ENCODE measurements at regions not wholly inside any gene's neighbourhood (a gene's known extent, or its start where the extent isn't known, plus 50 kb on each side); places are given as distances from the start of the nearest gene placed in this dataset.

DNA sequence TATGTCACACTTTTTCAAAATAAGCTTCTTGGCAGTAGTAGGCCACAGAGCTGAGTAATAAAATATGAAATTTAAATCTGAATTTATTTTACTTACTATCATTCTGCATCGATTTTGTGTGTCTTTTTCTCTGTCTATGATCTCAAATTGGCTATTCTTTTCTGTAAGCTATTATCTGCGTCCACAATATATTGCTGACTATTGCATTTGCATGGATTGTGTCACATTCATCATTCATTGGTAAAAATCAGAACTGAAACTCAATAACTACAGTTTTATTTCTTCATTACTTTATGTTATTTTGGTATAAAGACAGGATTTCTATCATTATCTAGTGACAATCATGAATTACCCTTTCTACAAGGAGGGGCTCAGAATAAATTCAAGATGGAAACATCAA is 154.8 kb upstream of the AGR3 start:
- Histone ChIP-seq H3K36me3 (ENCODE audit: control insufficient read depth, insufficient read depth, low read length) (no peaks in the 10 kb centered on the region), H3K27me3 (ENCODE audit: control insufficient read depth, insufficient read depth, low read length) (no peaks in the 10 kb centered on the region), H3K4me3 (ENCODE audit: low read depth, low read length) (no peak overlapping the region)
- CTCF ChIA-PET: no interaction called here
- no peak for TF ChIP-seq CTCF (IDR thresholded peaks at IDR 0.05; ENCODE audit: insufficient read depth, low read depth, low read length)
- POLR2A ChIA-PET: no interaction called here
- DNase-seq (ENCODE audit: low read depth): no peak

- Histone ChIP-seq H3K27me3 (ENCODE audit: control insufficient read depth, insufficient read depth, low read length) (no peaks in the 10 kb centered on the region), H3K4me3 (ENCODE audit: low read depth, low read length) (no peak overlapping the region), H3K36me3 (ENCODE audit: control insufficient read depth, insufficient read depth, low read length) (no peaks in the 10 kb centered on the region)
- ChIA-PET POLR2A (no interaction called here), CTCF (no interaction called here)
- no peak for DNase-seq (ENCODE audit: low read depth)
- TF ChIP-seq CTCF (IDR thresholded peaks at IDR 0.05; ENCODE audit: insufficient read depth, low read depth, low read length): no peak
Measured at GRCh38 chr7:17037356-17037755, 155.6 kb upstream of the AGR3 start.

- no peak overlapping the region for H3K4me3 ChIP-seq (ENCODE audit: low read depth, low read length)
- POLR2A ChIA-PET: no interaction called here
- no peaks in the 10 kb centered on the region for H3K27me3 ChIP-seq (ENCODE audit: control insufficient read depth, insufficient read depth, low read length)
- DNase-seq (ENCODE audit: low read depth): no peak
- no peaks in the 10 kb centered on the region for H3K36me3 ChIP-seq (ENCODE audit: control insufficient read depth, insufficient read depth, low read length)
- CTCF ChIA-PET: interaction anchor here (0.8 kb wide), 1 partner anchor 9 kb away, joined by 3 read pairs; no protein-coding TSS in a partner anchor
- no peak for TF ChIP-seq CTCF (IDR thresholded peaks at IDR 0.05; ENCODE audit: insufficient read depth, low read depth, low read length)
Measured at GRCh38 chr7:17038160-17038782, 156.5 kb upstream of the AGR3 start.

- no peak overlapping the region for H3K4me3 ChIP-seq (ENCODE audit: low read depth, low read length)
- H3K36me3 ChIP-seq (ENCODE audit: control insufficient read depth, insufficient read depth, low read length): no peaks in the 10 kb centered on the region
- no peak for DNase-seq (ENCODE audit: low read depth)
- ChIA-PET POLR2A (no interaction called here), CTCF (interaction anchor here (0.8 kb wide), 1 partner anchor 9 kb away, joined by 3 read pairs; no protein-coding TSS in a partner anchor)
- no peak for TF ChIP-seq CTCF (IDR thresholded peaks at IDR 0.05; ENCODE audit: insufficient read depth, low read depth, low read length)
- H3K27me3 ChIP-seq (ENCODE audit: control insufficient read depth, insufficient read depth, low read length): no peaks in the 10 kb centered on the region
Measured at GRCh38 chr7:17038783-17039170, 157.0 kb upstream of the AGR3 start.

DNA sequence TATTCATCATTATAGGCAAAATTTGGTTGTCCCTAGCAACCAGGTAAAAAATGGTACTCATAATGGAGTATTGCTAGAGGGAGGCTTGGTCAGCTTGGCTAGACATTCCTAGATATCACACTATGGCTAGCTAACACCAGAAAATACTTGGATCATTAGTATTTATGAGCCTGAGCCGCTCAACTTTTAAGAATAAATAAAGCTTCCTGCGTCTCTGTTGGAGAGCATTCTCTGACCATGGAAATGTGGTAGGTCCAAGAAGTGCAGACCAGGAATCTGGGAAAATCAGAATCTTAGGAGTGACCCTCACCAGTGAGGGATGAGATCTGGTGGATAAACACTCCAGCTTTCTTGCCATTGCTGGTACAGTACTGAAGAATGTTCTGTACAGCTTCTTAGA is 157.6 kb upstream of the AGR3 start:
- no peak for DNase-seq (ENCODE audit: low read depth)
- TF ChIP-seq CTCF (IDR thresholded peaks at IDR 0.05; ENCODE audit: insufficient read depth, low read depth, low read length): no peak
- Histone ChIP-seq H3K4me3 (ENCODE audit: low read depth, low read length) (no peak overlapping the region), H3K36me3 (ENCODE audit: control insufficient read depth, insufficient read depth, low read length) (no peaks in the 10 kb centered on the region), H3K27me3 (ENCODE audit: control insufficient read depth, insufficient read depth, low read length) (no peaks in the 10 kb centered on the region)
- ChIA-PET CTCF (interaction anchor here (0.8 kb wide), 1 partner anchor 56 kb away, joined by 3 read pairs; no protein-coding TSS in a partner anchor), POLR2A (no interaction called here)
